T-helper 22 cell (primary cell): ENCODE measurements at regions not wholly inside any gene's neighbourhood (a gene's known extent, or its start where the extent isn't known, plus 50 kb on each side); places are given as distances from the start of the nearest gene placed in this dataset.

Experiments
- DNase-seq: peaks from one replicate; pipeline ENCODE4 v3.0.0-alpha.2; 2020; ENCODE audit warnings: low read depth

DNA sequence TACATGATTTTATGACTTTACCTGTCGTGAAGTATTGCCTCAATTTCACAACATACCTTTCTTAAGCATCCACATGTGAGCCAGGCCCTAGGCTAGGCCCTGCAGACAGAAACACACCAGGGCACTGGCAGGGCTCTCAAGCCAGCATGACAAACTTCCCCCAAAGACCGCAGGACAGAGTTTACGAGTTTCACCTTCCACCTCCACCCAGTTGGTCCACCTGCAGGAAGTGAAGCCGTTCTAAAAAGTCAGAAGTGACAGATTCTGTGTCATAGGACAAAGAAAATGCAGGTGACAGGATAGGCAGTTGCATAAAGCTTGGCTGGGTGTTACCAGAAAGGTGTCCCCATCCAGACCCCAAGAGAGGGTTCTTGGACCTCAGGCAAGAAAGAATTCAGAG lies 382.3 kb downstream of the PCNX1 start:
- DNase-seq = no peak

DNA sequence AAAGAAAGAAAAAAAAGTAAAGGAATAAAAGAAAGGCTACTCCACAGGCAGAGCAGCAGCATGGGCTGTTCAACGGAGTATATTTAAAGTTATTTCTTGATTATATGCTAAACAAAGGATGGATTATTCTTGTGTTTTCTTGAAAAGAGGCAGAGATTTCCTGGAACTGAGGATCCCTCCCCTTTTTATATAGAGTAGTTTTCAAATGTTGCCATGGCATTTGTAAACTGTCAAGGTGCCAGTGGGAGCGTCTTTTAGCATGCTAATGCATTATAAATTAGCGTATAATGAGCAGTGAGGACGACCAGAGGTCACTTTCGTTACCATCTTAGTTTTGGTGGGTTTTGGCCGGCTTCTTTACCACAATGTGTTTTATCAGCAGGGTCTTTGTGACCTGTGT lies 383.0 kb downstream of the PCNX1 start:
- DNase-seq = no peak

DNA sequence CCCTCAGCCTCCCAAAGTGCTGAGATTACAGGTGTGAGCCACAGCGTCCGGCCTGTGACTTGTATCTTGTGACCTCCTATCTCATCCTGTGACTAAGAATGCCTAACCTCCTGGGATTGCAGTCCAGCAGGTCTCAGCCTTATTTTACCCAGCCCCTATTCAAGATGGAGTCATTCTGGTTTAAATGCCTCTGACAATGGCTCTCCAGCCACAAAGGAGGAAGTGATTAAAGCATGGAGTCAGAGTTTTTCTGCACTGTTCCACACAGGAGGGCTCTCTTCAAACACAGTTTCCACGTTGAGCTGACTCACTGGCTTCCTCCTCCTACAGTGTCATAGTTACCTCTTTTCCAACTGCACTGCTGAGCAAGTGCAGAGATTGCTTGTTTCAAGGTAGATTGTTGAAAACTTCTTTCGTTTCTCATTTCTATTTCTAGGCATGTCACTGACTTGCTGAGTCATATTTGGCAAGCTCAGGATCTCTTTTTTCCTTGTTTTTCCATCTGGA lies 383.8 kb downstream of the PCNX1 start:
- DNase-seq = no peak

DNA sequence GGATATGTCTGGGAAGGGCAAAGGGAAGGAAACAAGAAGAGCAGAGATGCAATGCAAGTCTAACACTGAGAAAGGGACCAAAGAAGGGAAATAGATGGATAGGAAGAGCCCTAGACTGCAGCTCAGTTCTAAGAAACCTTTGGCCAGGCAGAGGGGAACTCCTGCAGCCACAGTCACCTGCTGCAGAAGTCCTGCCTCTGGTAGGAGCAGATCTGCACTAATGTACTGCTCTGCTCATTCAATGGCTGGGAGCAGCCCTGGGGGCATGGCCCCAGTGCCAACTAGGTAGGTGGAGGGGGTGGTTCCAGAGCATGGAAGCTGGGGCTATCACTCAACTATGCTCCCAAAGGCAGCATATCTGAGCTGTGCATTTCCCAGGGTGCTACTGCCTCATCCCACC lies 388.9 kb downstream of the PCNX1 start:
- DNase-seq = no peak

DNA sequence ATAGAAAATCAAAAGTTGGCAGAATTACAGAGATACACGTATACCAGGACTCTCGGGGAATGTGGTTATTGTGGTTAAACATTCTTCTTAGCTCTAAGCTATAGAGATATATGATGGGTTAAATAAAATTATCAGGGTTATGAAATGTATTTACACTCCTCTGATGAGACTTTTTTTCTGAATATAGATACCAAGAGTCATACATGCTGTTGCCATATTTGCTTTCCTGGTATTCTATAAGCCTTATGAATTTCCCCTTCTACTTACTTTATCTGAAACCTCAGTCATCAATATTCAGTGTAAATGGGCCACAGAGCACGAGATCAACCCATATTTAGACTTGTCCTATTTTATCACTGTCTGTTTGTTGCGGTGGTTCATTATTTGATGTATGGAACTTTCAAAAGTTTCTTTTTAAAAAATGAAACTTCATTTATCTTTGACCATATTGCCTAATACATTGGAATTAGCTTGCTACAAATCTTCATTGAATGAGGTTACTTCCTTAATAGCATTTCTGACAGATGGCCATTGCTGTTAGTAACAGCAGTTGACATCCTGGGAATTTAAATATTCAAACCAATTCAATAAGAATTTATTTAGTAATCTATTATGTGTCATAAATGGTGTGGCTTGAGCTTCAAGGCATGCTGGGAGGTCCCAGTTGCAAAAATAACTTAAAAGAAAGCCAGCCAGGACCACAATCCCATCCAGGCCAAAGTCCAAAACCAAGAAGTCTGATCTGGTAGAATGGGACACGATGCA lies 393.5 kb downstream of the PCNX1 start:
- no peak for DNase-seq

DNA sequence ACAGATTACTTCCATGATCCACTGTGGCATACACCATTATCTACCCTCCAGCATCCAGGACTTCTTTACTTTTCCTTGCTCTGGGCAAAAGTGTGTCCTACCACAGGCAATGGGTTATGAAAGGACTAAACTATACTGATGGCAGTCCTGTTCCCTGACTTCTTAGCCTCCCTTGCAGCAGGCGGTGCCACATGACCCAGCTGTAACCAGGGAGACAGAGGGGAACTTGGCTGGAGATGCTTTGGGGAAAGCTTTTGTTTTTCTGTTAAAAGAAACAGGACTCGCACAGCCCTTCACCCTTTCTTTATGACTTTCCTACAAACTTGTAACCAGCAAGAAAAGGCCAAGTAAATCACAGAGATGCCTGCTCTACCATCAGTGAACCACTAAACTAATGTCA lies 394.4 kb downstream of the PCNX1 start:
- no peak for DNase-seq

DNA sequence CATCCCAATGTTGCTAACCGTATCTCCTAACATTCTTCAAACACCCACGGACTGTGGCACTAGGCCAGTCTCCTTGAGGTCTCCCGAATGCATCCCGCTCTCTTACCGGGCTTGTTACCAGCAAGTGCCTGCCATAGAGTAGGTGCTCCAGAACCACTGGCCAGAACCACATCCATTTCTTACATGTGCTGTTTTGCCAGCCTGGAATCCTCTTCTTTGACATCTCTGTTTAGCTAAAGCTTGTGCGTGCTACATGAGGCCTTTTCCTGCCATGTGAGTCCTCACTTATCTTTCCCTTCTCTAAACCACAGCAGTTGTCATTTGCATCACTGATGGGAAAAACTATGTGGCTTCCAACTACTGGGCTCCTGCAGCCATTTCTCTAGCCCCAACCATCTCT lies 397.4 kb downstream of the PCNX1 start:
- no peak for DNase-seq

DNA sequence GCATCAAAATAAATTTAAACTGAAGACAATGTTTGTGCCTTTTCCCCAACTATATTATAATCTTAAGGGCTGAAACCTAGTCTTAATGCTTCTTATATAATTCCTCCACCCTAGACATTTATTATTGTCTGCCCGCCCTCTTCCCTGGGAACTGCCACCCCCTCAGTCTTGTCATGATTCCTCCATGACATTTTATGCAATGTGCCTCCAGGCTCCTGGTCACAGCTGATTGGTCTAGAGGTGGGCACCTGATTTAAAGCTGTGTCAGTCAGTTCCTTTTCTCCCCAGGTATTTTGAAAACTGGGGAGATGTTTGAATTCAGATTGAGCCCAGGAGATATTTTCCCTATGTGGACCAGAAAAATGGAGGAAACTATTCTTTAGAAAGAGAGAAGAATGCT lies 401.4 kb downstream of the PCNX1 start:
- no peak for DNase-seq

DNA sequence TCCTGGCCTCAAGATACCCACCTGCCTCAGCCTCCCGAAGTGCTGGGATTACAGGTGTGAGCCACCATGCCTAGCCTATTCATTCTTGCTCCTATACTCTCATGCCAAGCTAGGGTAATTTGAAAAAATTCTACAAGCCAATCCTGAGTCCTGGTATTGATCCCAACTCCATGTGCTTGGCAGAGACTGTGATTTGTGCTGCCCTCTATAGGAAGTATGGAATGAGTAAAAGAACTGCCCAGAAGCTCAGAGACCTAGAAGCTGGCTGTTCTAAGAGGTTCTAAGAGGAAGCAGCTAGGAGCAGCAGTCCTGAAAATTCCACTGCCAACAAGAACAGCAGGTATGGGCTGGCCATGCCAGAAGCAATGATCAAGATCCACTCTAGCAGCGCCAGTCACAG lies 402.5 kb downstream of the PCNX1 start:
- DNase-seq = no peak

DNA sequence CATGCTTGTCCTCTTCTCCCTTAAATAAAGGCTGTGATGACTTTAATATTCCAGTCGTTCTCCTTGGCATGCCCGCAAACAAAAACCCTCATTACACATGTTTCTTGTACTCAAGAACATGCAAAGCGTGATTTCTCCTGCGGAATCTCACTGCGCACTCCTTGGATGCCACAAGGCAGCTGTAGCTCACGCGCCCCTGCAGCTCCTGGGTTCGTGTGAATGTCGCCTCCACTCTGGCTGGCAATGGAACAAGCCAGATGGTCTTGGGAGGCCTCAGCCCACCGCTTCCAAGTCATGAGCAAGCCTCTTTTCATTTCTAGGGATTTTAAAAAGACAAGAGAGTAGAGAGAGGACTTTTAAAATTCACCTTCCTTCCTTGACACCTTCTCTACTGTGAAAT lies 403.8 kb downstream of the PCNX1 start:
- no peak for DNase-seq

DNA sequence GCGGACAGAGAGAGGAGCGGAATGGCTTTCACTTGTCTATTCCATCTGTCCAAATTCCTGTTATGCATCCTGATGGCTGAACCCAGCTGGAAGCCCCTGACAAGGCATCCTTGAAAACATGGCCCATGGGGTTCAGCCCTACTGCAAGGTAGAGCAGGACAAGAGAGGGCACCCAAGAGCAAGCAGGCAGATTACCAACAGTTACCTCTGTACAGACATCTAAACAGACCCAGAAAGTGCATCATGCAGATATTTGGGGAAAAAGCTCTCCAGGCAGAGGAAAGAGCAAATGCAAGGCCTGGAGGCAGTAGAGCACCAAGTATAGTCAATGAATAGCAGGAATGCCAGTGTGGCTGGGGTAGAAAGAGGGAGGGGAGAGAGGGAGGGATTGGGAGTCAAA lies 407.5 kb downstream of the PCNX1 start:
- DNase-seq = no peak

DNA sequence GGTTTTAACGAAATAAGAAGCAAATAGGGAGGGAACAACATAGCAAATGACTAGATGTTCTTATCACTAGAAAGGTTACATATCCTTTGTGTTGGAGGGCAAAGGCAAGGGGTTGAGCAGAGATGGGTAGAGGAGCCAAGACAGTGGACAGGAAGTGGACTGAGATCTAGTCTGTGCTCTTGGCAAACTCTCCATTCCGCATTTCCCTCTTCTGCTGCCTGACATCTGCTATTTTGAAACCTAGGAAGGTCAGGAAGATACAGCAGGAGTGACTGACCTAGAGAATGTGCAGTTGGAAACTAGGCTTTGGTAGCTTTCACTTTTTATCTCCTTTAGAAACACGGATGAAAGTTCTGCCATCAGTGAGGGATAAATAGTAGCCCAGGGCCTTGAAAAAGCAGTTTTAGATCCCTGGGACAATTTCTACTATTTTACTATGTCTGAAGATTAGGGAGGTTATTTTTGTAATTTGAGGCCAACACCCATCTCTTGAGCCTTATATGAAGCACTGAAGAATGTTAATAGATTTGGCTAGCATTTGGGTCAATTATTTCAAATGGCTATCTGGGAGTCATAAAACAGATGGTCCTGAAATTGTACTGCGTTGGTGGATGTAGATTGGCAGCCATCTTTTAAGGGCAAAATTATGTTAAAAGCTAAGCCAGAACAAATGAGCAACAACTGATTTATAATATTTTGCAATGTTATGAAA lies 410.3 kb downstream of the PCNX1 start:
- DNase-seq = no peak

DNA sequence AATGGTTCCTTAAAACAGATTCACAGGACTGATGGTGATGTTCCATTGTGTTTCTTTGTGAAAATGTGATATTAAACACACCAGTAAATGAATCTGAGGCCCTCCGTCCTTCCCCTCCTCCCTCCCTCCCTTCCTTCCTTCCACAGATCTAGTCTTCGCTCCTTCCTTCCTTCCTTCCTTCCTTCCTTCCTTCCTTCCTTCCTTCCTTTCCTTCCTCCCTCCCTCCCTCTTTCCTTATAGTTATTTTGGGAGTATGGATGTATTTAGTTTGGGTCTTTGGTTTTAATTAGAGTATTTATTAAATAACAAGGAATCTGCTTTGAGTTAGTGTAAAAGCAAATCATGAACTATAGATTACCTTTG lies 410.8 kb downstream of the PCNX1 start:
- no peak for DNase-seq

DNA sequence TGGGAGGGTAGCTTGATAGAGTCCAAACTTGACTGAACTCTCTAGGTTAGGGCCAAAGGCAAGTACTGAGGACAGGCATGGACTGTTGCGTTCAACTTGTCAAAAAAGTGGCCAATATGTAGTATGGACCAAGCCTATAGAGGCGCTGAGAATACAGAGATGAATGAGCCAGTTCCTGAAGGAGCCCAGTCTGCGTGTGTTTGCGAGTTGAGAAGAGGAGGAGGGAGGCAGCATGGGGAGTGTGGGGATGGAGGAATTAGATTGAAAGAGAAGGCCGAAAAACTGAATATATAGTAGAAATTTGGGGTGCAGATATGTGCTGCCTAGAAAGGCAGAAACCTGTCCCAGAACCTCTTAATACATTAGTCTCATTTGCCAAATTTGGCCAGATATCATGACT lies 412.4 kb downstream of the PCNX1 start:
- no peak for DNase-seq

DNA sequence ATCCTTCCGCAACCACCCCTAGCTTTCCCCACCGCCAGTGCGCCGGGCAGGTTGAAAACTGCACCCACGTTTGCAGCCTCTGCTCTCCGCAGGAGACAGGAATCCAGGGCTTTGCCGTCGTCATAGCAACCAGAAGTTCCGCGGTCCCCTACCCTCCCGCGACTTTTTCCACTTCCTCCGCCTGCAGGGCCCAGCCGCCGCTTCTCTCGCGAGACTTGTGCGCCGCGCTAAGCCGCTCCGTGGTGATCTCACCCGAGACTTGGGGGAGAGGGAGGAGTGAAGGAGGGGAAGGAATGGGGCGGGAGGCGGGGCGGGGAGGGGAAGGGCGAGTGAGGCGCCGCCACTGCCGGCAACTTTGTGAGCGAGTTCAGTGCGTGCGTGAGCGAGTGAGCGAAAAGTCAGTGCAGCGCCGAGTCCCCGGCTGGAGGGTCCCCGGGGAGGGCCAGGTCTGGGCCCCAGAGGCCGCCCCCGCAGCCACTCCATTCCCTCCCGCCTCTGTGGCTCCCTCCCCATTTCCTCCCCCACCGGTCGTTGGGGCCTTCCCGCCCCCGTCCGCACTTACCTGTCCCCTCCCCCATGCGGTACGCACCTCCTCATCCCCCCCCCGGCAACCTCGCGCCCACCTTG lies 413.0 kb downstream of the PCNX1 start, which contains the start of gene SIPA1L1:
Gene SIPA1L1 (plus strand): TSS at position 370 of the 627 bp plus-strand sequence.
- DNase-seq = peak; percentile 99

DNA sequence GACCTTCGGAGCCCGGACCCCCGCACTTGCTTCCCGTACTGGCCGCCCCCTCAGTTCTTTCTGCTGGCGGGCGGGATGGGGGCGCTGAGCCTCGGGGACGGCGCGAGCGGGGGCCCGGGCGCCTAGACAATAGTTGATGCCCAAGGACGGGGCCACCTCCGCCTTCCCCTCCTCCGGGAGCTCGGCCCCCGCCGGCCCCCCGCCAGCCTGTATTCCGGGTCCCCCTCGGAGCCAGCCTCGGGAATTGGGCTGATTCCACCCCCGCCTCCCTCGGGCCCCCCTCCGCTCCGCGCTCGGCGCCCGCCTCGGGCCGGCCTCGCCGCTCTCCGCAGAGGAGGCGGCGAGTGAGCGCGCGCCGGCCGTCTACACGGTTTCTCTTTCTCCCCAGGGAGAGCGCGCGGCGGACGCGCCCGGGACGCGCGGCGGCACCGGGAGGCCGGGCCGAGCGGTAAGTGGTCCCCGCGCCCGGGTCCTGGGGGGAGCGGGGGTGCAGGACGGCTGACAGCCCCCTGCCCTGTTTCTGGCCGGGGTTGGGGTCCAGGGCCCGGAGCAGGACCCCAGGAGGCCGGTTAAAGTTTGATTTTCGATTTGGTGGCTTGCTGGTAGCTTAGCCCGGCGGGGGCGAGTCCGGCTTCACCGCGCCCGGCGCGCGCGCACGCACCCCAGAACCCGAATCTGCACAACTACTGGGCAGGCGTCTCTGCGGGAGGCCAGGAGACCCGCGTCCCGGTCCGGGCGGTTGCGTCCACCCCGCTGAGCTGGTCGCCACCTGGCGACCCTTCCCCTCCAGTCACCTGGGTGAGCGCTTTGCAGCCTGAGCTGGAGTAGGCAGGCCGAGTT lies 413.7 kb downstream of the PCNX1 start:
- peak; percentile 34 for DNase-seq

DNA sequence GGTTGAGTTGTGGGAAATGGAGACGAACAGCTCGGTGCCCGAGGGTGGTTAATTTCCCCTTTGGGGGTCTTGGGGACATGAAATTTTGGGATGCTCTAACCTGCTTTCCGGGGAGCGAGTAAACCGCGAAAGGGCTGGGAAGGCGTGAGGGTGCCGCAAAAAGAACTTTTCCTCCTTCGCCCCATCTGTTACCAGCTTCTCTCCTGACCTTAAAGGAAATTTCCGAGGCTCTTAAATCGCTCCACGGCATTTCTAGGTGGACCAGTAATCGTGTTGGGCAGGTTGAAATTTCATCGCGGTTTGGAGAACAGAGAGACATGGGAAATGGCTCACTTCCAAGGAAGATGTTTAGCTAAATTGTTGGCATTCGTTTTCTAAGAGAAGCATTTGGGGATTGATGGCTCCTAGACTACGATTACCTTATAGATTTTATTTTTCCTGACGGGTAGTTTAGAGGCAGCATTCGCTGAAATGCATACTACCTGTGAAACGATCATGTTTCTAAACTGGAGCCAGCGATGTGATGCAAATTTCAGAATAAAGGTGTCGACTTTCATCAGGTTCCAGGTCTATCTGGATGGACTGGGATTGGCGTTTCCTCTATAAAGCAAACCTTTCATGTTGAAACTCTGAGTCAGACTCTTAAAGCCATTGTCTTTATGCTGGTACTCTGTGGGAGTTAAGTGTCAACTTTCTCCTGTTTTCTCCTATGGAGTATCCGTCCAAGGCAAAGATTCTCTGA lies 414.5 kb downstream of the PCNX1 start:
- no peak for DNase-seq

DNA sequence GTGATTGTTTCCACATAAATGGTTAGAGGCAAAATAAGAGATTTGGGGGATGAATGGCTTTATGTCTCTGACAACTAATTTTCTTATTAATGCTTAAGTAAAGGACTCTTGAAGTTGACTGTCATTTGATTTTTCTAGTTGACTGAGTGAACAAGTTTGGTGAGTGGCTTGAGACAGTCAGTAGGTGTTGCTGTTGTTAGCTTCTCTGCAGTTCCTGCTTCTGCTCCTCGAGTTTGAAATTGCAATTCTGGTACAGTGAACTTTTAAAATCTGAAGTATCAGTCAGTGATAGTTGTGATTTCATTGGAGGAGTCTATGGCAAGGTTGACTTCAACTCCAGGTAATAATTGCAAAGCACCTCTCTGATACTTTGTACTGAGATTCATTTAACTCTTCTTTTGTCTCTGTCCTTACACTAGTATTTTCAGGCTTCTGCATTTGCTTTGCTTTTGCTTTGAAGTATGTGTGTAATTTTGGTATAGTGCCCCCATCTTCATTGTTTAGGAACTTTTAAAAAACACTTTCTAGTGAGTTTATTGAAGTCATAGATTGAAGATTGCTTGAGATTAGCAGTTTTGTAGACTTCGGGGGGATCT lies 415.5 kb downstream of the PCNX1 start:
- DNase-seq = no peak

DNA sequence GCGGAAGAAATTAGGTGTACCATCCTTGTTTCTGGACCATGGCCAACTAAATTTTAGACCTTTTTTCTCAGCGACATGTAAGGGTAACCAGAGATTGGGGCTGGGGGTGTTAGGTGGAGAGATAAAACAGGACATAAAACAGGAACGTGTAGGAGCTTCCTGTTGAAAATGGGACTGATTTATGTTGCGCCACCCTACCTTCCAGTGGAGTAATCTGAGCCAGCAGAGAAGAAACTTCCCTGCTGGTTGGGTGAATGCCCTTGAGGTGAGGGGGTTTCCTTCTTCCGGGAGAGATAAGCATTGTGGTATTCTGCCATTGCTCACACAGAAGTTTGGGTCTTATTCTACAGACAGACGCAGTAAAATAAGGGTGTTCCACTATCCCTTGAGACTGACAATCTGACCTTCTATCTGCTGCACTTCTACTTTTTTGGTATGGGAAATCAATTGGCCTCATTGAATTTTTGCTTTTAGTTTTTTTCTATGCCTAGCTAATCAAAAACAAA lies 417.6 kb downstream of the PCNX1 start:
- DNase-seq = peak; percentile 43

DNA sequence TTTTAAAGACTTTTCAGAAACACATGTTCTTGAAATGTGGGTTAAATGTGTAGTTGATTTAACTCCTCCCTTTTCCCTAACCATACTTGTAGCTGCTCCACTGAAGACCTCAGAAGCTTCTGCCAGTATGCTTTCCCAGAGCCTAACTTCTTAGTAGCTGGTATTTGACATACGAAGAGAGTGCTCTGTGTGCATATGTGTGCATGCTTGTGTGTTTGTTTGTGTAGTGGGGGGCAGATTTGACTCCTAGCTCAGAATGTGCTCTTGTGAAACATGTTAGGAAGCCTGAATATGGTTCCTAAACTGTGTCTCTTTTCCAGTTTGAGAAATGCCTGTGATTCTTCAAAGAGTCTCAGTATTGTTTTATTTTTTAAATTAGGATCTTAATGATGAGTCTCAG lies 420.4 kb downstream of the PCNX1 start:
- DNase-seq = no peak

DNA sequence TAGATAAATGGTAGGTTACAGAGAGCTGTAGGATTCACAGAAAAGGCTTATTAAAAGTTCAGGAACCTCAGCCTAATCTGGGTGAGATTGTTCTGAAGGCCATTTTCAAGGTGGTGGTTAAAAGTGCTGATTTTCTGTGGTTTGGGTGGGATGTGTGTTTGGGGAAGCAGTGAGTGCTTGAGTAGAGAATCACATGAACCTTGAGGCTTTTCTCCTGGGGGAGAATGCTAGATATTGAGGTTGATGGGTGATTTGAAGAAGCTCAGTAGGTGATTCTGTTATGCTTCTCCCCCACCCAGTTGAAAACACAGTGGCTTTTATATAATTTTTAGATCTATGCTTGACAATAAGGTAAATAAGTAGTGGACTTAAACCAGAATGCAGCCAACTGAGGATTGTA lies 420.9 kb downstream of the PCNX1 start:
- DNase-seq = no peak
